ENCODE measurements at regions not wholly inside any gene's neighbourhood (a gene's known extent, or its start where the extent isn't known, plus 50 kb on each side); places are given as distances from the start of the nearest gene placed in this dataset.
A peak's percentile ranks its signal among the peaks of the same experiment; 100 is the strongest.
"Not testable (repeated sequence)": the region's sequence is repeated elsewhere in the genome, so short reads cannot be mapped to it uniquely, and the experiment has no call there.

DNA sequence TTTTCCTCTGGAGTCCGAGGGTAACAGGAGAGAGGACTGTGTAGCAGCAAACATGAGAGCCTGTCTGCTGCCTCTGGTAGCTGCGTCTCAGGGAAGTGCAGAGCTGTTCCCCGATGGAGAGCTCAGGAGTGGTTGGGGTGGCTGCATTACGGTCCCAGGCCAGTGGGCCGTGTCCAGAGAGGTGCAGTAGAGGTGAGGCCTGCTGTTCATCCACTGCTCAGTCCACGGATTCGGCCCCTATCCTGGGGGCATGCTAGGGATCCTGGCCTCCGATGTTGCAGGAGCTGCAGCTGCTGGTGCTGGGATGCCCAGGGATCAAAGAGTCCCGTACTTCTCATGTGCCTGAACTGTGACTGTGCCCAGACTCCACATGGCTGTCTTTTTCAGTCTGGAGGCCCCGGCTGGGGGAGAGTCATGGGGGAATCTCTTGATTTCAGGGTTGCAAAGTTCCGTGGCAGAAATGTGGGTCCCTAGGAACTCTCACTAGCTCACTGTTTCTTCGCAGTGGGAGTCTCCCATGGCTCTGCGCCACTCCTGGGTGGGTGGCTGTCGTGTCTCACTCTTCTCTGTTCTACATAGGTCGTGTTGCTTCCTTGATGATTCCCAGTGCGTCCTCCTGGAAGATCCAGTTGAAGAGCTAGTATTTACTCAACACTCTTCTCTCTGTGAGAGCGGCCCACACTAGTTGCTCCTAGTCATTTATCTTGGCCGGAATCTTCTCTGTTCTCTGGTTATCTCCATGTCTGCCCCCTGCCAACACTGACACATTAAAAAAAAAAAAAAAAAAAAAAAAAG is 109.5 kb upstream of the CENPE start:
- DNase-seq, result no peak

- peak; percentile 17 for DNase-seq
Observed at GRCh38 chr4:103306870-103307375, 108.8 kb upstream of the CENPE start.

DNA sequence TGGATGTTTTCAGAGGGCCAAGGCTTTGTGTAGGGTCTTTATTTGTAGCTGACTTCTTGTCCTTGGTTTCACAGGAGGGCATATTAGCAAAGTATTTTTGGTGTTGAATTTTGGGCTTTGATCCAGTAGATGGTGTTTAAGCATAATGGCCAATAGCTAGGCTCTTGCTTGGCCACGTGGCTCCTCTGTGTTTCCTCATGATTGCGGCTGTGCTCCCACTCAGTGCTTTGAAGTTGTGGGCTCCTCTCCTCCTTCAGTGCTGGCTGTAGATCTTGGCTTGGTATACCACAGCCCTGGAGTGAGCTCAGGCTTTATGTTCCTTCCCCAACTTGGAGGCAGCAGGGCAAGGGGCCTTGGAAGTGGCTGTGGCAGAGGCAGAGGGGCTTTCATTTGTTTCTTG is 107.2 kb upstream of the CENPE start:
- no peak for DNase-seq

- no peak for DNase-seq
Observed at GRCh38 chr4:103303011-103303410, 104.9 kb upstream of the CENPE start.

DNA sequence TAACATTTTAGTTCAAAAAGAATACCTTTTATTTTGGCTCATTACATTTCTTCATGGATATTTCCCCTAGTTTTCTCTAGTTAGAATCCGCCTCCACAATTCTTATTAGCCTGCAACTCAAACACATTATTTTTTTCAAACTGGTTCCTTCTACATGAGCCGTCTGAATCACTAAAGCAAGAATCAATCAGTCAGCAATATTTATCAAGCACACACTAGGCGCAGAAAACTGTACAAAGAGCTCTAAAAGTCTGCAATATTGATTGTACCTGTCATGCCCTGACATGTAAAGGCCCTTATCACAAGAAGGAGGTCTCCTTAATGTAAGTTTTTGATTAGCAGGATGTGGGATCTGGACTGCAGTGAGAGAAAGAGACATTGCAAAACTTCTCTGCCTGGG is 94.8 kb upstream of the CENPE start:
- DNase-seq, result no peak

DNA sequence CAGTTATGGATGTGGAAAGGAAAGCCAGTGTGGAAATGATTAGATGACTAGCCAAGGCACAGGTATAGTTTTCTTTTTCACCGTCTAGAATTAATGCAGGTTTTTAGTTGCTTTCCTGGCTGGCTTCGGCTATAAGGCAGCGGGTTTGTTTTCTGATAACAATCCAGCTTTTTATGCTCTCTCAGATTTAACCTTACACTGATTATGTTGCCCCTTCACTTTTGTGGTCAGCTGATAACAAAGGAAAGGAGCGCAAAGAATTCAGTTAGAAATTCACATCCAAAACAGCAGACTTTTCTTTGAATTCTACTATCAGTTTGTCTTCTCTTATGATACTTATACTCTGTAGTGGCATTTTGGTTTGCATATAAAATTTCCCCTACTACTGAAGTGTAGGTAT is 94.2 kb upstream of the CENPE start:
- no peak for DNase-seq

GRCh38 chr4:103289186-103289585 is 91.0 kb upstream of the CENPE start:
- DNase-seq, result no peak

- DNase-seq, result no peak
Observed at GRCh38 chr4:103272174-103272573, 74.0 kb upstream of the CENPE start.

- DNase-seq, result no peak
Observed at GRCh38 chr4:103268746-103269145, 70.6 kb upstream of the CENPE start.

GRCh38 chr4:103264905-103265304 is 66.8 kb upstream of the CENPE start:
- no peak for DNase-seq

- DNase-seq, result not testable (repeated sequence)
Observed at GRCh38 chr4:103256068-103256467, 57.9 kb upstream of the CENPE start.
